ENCODE measurements at regions not wholly inside any gene's neighbourhood (a gene's known extent, or its start where the extent isn't known, plus 50 kb on each side); places are given as distances from the start of the nearest gene placed in this dataset.

DNA sequence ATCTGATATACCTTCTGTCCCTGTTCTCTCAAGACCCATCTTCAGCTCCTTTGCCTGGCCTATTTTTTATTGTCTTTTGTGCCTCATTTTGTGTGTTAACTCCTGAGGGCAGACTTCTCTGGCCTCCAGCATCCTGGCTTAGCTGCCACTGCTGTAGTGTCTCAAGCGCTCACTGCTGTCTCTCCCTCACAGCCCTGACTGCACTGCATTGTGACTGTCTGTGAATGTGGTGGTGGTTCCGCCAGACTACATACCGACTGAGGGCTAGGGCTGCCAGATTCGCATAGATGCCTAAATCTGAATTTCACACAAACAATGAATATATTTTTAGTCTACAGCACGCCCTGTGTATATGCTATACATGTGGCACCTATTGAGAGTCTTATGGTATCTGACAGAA, 1088.9 kb upstream of the TMEM132C start:
- TF ChIP-seq, protein P1, sequence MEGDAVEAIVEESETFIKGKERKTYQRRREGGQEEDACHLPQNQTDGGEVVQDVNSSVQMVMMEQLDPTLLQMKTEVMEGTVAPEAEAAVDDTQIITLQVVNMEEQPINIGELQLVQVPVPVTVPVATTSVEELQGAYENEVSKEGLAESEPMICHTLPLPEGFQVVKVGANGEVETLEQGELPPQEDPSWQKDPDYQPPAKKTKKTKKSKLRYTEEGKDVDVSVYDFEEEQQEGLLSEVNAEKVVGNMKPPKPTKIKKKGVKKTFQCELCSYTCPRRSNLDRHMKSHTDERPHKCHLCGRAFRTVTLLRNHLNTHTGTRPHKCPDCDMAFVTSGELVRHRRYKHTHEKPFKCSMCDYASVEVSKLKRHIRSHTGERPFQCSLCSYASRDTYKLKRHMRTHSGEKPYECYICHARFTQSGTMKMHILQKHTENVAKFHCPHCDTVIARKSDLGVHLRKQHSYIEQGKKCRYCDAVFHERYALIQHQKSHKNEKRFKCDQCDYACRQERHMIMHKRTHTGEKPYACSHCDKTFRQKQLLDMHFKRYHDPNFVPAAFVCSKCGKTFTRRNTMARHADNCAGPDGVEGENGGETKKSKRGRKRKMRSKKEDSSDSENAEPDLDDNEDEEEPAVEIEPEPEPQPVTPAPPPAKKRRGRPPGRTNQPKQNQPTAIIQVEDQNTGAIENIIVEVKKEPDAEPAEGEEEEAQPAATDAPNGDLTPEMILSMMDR (IDR thresholded peaks at IDR 0.05) = no peak
- no peak for TF ChIP-seq ZFX (IDR thresholded peaks at IDR 0.05; ENCODE audit: borderline replicate concordance)
